Limb (tissue), 2 donors: ENCODE measurements at regions not wholly inside any gene's neighbourhood (a gene's known extent, or its start where the extent isn't known, plus 50 kb on each side); places are given as distances from the start of the nearest gene placed in this dataset.
"Not testable (repeated sequence)": the region's sequence is repeated elsewhere in the genome, so short reads cannot be mapped to it uniquely, and the experiment has no call there.

ENCODE experiments used
- DNase-seq, 2 donors: peaks; one replicate each; pipeline ENCODE4 v3.0.0-alpha.2; 2016; ENCODE audit errors: extremely low spot score in 2 of 2

DNA sequence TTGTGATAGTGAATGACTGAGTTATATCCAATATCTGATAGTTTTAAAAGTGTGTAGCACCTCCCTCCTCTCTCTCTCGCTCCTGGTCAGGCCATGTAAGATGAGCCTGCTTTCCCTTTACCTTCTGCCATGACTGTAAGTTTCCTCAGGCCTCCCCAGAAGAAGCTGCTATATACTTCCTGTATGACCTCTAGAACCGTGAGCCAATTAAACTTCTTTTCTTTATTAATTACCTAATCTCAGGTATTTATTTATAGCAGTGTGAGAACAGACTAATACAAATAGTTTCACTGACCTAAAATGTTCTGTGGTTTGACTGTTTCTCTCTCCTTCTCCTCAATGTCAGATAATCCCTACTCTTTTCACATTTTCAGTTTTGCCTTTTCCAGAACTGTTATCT is 321.3 kb upstream of the MBL2 start:
- DNase-seq, result no peak

DNA sequence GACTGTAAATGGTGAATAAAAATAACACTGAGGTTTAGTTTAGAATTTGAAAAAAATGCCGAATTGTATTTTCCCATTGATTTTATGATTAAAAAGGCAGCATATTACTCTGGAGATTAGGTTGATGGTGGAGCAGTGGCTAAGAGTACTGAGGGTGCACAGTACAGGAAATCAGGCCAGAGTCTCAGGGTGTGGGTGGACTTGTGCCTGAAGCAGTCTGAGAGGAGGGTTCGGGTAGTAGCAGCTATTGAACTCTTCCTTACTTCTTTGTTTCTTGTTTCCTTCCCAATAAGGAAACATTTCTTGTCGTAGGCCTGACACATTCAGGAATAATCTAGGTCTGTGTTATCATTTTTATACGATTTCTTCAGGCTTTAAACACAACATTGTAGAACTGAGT is 319.0 kb upstream of the MBL2 start:
- no peak for DNase-seq

DNA sequence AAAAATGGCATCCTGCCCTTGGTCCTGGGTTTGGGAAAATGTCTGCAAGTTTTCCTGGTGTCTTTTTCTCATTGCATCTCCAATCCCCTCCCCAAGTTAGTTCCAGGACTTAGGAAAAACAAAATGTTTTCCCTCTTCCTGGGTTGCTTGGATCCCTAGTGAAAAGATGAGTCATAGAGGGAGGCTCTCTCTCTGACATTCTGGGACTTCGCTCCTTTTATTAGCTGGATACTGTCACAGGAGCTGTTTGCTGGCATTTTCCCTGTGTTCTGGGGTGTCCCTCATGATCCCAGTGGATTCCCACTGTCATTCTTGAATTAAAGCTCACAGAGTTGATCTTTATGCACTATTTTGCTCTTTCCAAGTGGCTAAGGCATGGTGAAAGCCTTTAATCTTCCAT is 316.4 kb upstream of the MBL2 start:
- DNase-seq, result no peak

GRCh38 chr10:53079283-53079682 is 306.7 kb upstream of the MBL2 start:
- no peak for DNase-seq

DNA sequence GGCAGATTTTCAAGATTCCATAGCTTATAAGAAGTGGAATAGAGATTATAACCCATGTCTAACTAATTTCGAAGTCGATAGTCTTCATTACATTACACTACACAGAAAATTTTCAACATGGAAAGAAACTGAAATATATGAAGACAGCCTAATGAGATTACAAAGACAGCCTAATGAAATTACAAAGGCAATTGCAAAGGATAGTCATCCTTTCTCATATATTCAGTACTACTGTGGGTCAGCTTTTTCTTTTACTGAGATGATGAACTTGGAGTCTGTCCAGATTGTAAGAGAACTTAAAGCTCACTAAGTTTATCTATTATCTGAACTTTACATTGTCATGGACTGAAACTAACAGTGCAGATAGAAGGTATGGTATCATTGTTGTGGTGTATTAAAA is 304.4 kb upstream of the MBL2 start:
- no peak for DNase-seq

GRCh38 chr10:53075469-53075868 is 302.9 kb upstream of the MBL2 start:
- no peak for DNase-seq

GRCh38 chr10:53072144-53072543 is 299.6 kb upstream of the MBL2 start:
- DNase-seq, result no peak

- DNase-seq, result no peak
These were observed 299.0 kb upstream of the MBL2 start for GRCh38 chr10:53071505-53072125.

DNA sequence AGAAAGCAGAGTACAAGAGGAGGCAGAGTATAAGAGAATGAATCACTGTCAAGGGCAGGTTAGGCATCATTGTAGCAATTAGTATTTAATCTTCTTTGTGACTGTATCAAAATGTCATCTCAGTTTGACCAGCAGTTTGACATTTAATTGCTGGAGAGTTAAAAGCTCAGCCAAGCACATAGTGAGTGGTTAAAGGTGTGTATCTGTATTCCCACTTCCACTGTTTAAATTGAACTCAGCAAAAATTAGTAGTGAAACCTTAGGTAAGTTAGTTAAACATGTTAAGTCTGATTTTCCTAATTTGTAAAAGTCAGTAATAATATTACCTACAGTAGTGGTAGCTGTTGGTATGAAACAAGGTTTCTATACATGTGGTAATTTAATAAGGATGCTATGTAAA is 296.4 kb upstream of the MBL2 start:
- no peak for DNase-seq

GRCh38 chr10:53064614-53065013 is 292.0 kb upstream of the MBL2 start:
- DNase-seq, result no peak

GRCh38 chr10:53063805-53064204 is 291.2 kb upstream of the MBL2 start:
- no peak for DNase-seq

DNA sequence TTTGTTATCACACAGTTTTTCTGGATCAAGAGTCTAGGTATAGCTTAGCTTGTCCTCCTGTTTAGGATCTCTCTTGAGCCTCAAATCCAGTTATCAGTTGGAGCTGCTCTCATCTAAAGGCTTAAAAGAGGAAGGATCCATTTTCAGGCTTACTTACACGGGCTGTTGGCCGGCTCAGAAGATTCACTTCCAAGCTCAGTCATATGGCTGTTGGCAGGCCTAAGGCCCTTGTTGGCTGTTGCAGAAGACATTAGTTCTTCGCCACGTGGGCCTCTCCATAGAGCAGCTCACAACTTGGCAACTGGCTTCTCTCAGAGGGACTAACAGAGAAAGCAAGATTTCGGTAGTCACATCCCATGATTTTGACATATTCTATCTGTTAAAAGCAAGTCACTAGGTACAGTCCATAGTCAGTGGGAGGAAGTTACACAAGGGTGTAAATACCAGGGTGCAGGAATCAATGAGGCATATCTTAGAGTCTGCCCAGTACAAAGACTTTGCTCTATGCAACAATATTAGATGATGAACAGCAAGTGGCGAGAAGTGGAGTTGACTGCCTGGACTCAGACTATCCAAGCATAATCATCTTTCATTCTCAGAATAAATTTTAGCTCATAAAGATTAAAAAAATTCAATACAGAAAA is 280.1 kb upstream of the MBL2 start:
- no peak for DNase-seq

- no peak for DNase-seq
These were observed 272.7 kb upstream of the MBL2 start for GRCh38 chr10:53045315-53045714.

- not testable (repeated sequence) for DNase-seq
These were observed 263.2 kb upstream of the MBL2 start for GRCh38 chr10:53035823-53036222.

- no peak for DNase-seq
These were observed 260.8 kb upstream of the MBL2 start for GRCh38 chr10:53033396-53033795.

GRCh38 chr10:53029872-53030849 is 257.6 kb upstream of the MBL2 start:
- DNase-seq, result not testable (repeated sequence)

DNA sequence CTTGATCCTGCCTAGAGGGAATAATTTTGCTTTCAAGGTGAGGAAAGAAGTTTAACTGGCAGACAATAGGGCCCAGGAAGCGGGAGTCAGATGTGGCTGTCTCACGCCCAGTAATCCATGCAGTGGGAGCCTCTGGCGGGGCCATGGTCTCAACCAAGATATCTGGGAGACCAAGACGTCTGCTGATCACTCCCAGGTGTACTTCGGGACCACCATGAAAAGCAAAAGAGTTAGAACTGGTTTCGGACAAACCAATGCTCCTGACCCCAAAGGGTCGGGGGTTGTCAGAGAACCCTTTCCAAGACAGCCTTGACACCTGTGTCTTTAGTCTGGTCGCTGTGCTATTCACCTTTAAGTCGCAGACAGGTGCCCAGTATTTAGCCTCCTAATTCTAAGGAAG is 256.9 kb upstream of the MBL2 start:
- DNase-seq, result no peak

- not testable (repeated sequence) for DNase-seq
These were observed 253.2 kb upstream of the MBL2 start for GRCh38 chr10:53025765-53026164.

DNA sequence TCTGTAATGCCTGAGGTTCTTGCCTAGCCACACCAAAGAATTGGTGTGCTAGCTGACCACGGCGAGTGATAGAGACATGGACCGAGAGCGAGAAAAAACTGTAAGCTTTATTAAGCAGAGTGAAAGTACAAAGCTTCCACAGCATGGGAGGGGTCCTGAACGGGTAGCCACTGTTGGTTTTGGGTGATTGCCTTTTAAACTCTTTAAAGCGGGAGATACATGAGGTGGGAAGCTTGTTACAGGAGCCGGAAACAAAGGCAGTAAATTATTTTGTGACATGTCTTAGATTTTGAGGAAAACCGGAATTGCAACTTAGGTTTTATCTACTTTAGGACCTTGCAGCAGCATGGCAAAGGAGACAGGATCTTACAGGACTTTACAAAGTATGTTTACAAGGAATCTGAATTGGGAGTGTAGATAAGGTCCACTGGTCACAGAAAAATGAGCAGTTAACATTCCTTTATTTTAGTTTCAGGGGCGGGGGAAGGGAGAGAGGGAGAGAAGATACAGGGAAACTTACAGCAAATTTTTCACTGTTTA is 252.7 kb upstream of the MBL2 start:
- DNase-seq, result no peak

GRCh38 chr10:53023411-53023810 is 250.8 kb upstream of the MBL2 start:
- no peak for DNase-seq

- no peak for DNase-seq
These were observed 250.1 kb upstream of the MBL2 start for GRCh38 chr10:53022611-53023088.
